ENCODE measurements at regions not wholly inside any gene's neighbourhood (a gene's known extent, or its start where the extent isn't known, plus 50 kb on each side); places are given as distances from the start of the nearest gene placed in this dataset.
A peak's percentile ranks its signal among the peaks of the same experiment; 100 is the strongest.

DNA sequence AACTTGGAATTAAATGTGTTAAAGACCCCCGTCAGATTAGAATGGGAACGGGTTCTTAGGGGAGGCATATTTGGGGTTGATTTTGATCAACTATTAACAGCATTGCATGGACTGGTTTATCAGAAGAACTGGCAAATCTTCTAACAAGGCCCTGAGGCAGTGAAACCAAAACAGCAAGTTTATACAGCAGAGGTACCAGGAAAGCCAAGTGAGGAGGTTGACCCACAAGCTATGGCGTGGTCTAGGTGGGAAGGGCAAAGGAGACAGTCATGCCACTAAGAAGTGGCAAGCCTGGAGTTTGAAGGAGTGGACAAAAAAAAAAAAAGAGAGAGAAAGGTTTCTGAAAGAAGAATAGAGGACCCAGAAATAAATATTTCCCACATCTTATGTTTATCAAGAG lies 187.0 kb downstream of the MREG start:
- ChIA-PET POLR2A (no interaction called here), CTCF (interaction anchor here (1.0 kb wide), 1 partner anchor 93 kb away, joined by 3 read pairs; no protein-coding TSS in a partner anchor)
- H3F3A ChIP-seq (replicated peaks; ENCODE audit: insufficient read depth), result peaks cover 13% of the 10 kb centered on the region
- H3K9me2 ChIP-seq, result no peaks in the 10 kb centered on the region
- no peak overlapping the region for H3K4me3 ChIP-seq (ENCODE audit: low read depth in 2 of 2, low read length in 1 of 2)
- H3K4me2 ChIP-seq, result no peak overlapping the region
- no peak overlapping the region for H3K9ac ChIP-seq
- H3K36me3 ChIP-seq (replicated peaks in 1 of 2; ENCODE audit: control insufficient read depth in 1 of 2, insufficient read depth in 2 of 2, low read length in 1 of 2), result no peaks in the 10 kb centered on the region
- no peak for TF ChIP-seq TAF1 (IDR thresholded peaks at IDR 0.05; ENCODE audit: borderline replicate concordance, low read depth, low read length)
- TF ChIP-seq, protein P1, sequence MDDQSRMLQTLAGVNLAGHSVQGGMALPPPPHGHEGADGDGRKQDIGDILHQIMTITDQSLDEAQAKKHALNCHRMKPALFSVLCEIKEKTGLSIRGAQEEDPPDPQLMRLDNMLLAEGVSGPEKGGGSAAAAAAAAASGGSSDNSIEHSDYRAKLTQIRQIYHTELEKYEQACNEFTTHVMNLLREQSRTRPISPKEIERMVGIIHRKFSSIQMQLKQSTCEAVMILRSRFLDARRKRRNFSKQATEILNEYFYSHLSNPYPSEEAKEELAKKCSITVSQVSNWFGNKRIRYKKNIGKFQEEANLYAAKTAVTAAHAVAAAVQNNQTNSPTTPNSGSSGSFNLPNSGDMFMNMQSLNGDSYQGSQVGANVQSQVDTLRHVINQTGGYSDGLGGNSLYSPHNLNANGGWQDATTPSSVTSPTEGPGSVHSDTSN (IDR thresholded peaks at IDR 0.05), result no peak
- no peak for TF ChIP-seq GATA2 (CRISPR knock-in tag; IDR thresholded peaks at IDR 0.05)
- TF ChIP-seq, protein P2, sequence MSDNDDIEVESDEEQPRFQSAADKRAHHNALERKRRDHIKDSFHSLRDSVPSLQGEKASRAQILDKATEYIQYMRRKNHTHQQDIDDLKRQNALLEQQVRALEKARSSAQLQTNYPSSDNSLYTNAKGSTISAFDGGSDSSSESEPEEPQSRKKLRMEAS (IDR thresholded peaks at IDR 0.05; ENCODE audit: low read depth), result no peak
- TF ChIP-seq, protein P3, sequence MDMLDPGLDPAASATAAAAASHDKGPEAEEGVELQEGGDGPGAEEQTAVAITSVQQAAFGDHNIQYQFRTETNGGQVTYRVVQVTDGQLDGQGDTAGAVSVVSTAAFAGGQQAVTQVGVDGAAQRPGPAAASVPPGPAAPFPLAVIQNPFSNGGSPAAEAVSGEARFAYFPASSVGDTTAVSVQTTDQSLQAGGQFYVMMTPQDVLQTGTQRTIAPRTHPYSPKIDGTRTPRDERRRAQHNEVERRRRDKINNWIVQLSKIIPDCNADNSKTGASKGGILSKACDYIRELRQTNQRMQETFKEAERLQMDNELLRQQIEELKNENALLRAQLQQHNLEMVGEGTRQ (IDR thresholded peaks at IDR 0.05; ENCODE audit: borderline replicate concordance, low read depth, low read length), result no peak
- TF ChIP-seq, protein P4, sequence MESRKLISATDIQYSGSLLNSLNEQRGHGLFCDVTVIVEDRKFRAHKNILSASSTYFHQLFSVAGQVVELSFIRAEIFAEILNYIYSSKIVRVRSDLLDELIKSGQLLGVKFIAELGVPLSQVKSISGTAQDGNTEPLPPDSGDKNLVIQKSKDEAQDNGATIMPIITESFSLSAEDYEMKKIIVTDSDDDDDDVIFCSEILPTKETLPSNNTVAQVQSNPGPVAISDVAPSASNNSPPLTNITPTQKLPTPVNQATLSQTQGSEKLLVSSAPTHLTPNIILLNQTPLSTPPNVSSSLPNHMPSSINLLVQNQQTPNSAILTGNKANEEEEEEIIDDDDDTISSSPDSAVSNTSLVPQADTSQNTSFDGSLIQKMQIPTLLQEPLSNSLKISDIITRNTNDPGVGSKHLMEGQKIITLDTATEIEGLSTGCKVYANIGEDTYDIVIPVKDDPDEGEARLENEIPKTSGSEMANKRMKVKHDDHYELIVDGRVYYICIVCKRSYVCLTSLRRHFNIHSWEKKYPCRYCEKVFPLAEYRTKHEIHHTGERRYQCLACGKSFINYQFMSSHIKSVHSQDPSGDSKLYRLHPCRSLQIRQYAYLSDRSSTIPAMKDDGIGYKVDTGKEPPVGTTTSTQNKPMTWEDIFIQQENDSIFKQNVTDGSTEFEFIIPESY (IDR thresholded peaks at IDR 0.05; ENCODE audit: borderline replicate concordance, low read depth), result no peak
- TF ChIP-seq MEF2A (IDR thresholded peaks at IDR 0.05; ENCODE audit: borderline replicate concordance, low read depth), result no peak
- TF ChIP-seq GABPA (IDR thresholded peaks at IDR 0.05; ENCODE audit: low read depth), result no peak
- TF ChIP-seq, protein P5, sequence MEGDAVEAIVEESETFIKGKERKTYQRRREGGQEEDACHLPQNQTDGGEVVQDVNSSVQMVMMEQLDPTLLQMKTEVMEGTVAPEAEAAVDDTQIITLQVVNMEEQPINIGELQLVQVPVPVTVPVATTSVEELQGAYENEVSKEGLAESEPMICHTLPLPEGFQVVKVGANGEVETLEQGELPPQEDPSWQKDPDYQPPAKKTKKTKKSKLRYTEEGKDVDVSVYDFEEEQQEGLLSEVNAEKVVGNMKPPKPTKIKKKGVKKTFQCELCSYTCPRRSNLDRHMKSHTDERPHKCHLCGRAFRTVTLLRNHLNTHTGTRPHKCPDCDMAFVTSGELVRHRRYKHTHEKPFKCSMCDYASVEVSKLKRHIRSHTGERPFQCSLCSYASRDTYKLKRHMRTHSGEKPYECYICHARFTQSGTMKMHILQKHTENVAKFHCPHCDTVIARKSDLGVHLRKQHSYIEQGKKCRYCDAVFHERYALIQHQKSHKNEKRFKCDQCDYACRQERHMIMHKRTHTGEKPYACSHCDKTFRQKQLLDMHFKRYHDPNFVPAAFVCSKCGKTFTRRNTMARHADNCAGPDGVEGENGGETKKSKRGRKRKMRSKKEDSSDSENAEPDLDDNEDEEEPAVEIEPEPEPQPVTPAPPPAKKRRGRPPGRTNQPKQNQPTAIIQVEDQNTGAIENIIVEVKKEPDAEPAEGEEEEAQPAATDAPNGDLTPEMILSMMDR (IDR thresholded peaks at IDR 0.05), result no peak
- TF ChIP-seq SMC3 (IDR thresholded peaks at IDR 0.05; ENCODE audit: low read depth, low read length), result no peak
- H3K9me3 ChIP-seq, result no peaks in the 10 kb centered on the region
- peaks cover 3 to 21% of the 10 kb centered on the region in 2 experiments; a peak in 2 of 4 replicates for H3K4me1 ChIP-seq (ENCODE audit: control insufficient read depth in 1 of 2, insufficient read depth in 2 of 2, low read depth in 1 of 2, low read length in 1 of 2)
- H2AFZ ChIP-seq (ENCODE audit: low read depth), result peak overlapping the region; percentile 9; the same call in 1 of the 2 replicates
- 87% methylated on average over 3 of the region's 3 CpGs for WGBS (ENCODE audit: low lambda C conversion rate)
- no peaks in the 10 kb centered on the region for H3K27me3 ChIP-seq (ENCODE audit: insufficient read depth)
- DNase-seq, result no peak
- no peaks in the 10 kb centered on the region for H4K20me1 ChIP-seq (ENCODE audit: insufficient read depth)
- no peak overlapping the region for H3K27ac ChIP-seq (ENCODE audit: low read depth in 2 of 2, low read length in 1 of 2)
- no peaks in the 10 kb centered on the region for H3K79me2 ChIP-seq (ENCODE audit: insufficient read depth)

DNA sequence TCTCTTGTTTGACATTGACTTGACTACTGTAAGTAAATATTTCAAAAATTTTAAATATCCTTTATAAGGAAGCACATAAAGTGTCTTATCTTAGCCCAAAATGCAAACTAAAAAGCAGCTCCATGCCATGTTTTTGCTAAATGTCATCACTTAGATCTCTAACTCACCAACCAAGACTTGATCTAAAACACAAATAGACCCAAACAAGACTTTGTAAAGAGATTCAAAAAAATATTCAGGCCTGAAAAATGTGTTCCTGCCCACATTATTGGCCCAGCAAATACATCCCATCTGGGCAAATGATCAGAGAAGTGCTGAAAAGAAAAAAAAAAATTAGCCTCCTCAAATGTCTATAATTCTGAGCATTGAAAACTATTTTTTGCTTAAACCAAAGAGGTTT lies 187.6 kb downstream of the MREG start:
- no peaks in the 10 kb centered on the region for H3K9me3 ChIP-seq
- H3K4me2 ChIP-seq, result no peak overlapping the region
- 0 out of 2 replicates have a peak overlapping the region, but pooled peaks have one; percentile 9 for H2AFZ ChIP-seq (ENCODE audit: low read depth)
- DNase-seq, result no peak
- no peaks in the 10 kb centered on the region for H3K36me3 ChIP-seq (replicated peaks in 1 of 2; ENCODE audit: control insufficient read depth in 1 of 2, insufficient read depth in 2 of 2, low read length in 1 of 2)
- peak overlapping the region in 1 of 2 experiments; percentile 22; a peak in 1 of 4 replicates for H3K27ac ChIP-seq (ENCODE audit: low read depth in 2 of 2, low read length in 1 of 2)
- peaks cover 3 to 21% of the 10 kb centered on the region in 2 experiments; a peak in 2 of 4 replicates for H3K4me1 ChIP-seq (ENCODE audit: control insufficient read depth in 1 of 2, insufficient read depth in 2 of 2, low read depth in 1 of 2, low read length in 1 of 2)
- no peak overlapping the region for H3K9ac ChIP-seq
- peaks cover 13% of the 10 kb centered on the region for H3F3A ChIP-seq (replicated peaks; ENCODE audit: insufficient read depth)
- no peaks in the 10 kb centered on the region for H4K20me1 ChIP-seq (ENCODE audit: insufficient read depth)
- CTCF ChIA-PET, result interaction anchor here (1.0 kb wide), 1 partner anchor 94 kb away, joined by 3 read pairs; no protein-coding TSS in a partner anchor
- POLR2A ChIA-PET, result no interaction called here
- H3K27me3 ChIP-seq (ENCODE audit: insufficient read depth), result no peaks in the 10 kb centered on the region
- H3K9me2 ChIP-seq, result no peaks in the 10 kb centered on the region
- H3K4me3 ChIP-seq (ENCODE audit: low read depth in 2 of 2, low read length in 1 of 2), result no peak overlapping the region
- H3K79me2 ChIP-seq (ENCODE audit: insufficient read depth), result no peaks in the 10 kb centered on the region
- TF ChIP-seq, protein P6, sequence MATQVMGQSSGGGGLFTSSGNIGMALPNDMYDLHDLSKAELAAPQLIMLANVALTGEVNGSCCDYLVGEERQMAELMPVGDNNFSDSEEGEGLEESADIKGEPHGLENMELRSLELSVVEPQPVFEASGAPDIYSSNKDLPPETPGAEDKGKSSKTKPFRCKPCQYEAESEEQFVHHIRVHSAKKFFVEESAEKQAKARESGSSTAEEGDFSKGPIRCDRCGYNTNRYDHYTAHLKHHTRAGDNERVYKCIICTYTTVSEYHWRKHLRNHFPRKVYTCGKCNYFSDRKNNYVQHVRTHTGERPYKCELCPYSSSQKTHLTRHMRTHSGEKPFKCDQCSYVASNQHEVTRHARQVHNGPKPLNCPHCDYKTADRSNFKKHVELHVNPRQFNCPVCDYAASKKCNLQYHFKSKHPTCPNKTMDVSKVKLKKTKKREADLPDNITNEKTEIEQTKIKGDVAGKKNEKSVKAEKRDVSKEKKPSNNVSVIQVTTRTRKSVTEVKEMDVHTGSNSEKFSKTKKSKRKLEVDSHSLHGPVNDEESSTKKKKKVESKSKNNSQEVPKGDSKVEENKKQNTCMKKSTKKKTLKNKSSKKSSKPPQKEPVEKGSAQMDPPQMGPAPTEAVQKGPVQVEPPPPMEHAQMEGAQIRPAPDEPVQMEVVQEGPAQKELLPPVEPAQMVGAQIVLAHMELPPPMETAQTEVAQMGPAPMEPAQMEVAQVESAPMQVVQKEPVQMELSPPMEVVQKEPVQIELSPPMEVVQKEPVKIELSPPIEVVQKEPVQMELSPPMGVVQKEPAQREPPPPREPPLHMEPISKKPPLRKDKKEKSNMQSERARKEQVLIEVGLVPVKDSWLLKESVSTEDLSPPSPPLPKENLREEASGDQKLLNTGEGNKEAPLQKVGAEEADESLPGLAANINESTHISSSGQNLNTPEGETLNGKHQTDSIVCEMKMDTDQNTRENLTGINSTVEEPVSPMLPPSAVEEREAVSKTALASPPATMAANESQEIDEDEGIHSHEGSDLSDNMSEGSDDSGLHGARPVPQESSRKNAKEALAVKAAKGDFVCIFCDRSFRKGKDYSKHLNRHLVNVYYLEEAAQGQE (IDR thresholded peaks at IDR 0.05; ENCODE audit: low read depth, low read length), result no peak
- TF ChIP-seq YY1 (IDR thresholded peaks at IDR 0.05; ENCODE audit: low read depth) (no peak), RXRA (IDR thresholded peaks at IDR 0.05; ENCODE audit: borderline replicate concordance, low read depth) (no peak), CHD2 (IDR thresholded peaks at IDR 0.05; ENCODE audit: low read length, partially characterized antibody) (no peak), TCF12 (IDR thresholded peaks at IDR 0.05) (no peak)
- TF ChIP-seq, protein P2 (IDR thresholded peaks at IDR 0.05; ENCODE audit: low read depth), result no peak

All from SK-N-SH (cell line).